C4-2B (cell line): ENCODE measurements at regions not wholly inside any gene's neighbourhood (a gene's known extent, or its start where the extent isn't known, plus 50 kb on each side); places are given as distances from the start of the nearest gene placed in this dataset.

Experiments
- ZFX ChIP-seq: fragments of 450-650 bp; IDR thresholded peaks from 2 replicates; pipeline ENCODE4 v1.6.1; 2017
- TF ChIP-seq, protein P1 (sequence below): fragments of 450-650 bp; conservative IDR thresholded peaks from 2 replicates; pipeline ENCODE4 v1.5.1; 2017; ENCODE audit warnings: mild to moderate bottlenecking

- TF ChIP-seq, protein P1, sequence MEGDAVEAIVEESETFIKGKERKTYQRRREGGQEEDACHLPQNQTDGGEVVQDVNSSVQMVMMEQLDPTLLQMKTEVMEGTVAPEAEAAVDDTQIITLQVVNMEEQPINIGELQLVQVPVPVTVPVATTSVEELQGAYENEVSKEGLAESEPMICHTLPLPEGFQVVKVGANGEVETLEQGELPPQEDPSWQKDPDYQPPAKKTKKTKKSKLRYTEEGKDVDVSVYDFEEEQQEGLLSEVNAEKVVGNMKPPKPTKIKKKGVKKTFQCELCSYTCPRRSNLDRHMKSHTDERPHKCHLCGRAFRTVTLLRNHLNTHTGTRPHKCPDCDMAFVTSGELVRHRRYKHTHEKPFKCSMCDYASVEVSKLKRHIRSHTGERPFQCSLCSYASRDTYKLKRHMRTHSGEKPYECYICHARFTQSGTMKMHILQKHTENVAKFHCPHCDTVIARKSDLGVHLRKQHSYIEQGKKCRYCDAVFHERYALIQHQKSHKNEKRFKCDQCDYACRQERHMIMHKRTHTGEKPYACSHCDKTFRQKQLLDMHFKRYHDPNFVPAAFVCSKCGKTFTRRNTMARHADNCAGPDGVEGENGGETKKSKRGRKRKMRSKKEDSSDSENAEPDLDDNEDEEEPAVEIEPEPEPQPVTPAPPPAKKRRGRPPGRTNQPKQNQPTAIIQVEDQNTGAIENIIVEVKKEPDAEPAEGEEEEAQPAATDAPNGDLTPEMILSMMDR: no peak
- no peak for TF ChIP-seq ZFX
These were observed 74.3 kb upstream of the CTXND1 start for GRCh38 chr15:80326270-80326669.
